HG03342 (cell line): ENCODE measurements at regions not wholly inside any gene's neighbourhood (a gene's known extent, or its start where the extent isn't known, plus 50 kb on each side); places are given as distances from the start of the nearest gene placed in this dataset.
"Not testable (repeated sequence)": the region's sequence is repeated elsewhere in the genome, so short reads cannot be mapped to it uniquely, and the experiment has no call there.

ENCODE experiments used
- ATAC-seq: cut with Tn5 transposase; IDR thresholded peaks from one replicate; pipeline ENCODE4 v1.9.1; 2021; ENCODE audit warnings: mild to moderate bottlenecking, moderate library complexity; ENCODE audit not compliant: unreplicated experiment

DNA sequence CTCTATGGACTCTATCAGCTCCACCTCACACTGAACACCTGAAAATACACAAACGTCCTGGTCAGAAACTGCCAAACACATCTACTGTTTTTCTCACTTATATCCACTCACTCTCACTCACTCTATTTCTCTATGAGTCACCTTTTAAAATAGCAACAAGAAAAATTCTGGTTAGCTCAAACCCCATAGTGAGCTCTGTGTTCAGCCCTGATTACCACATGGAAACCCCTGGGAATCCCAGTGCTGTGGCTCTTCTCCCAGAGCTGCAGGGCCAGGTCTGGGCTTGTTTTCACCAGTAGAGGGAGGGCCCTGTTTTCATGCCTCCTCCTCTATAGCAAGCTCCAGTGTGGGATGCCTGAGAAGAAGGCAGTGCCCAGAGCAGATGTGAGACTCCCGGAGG is 1126.1 kb downstream of the TMEM121 start:
- no peak for ATAC-seq

DNA sequence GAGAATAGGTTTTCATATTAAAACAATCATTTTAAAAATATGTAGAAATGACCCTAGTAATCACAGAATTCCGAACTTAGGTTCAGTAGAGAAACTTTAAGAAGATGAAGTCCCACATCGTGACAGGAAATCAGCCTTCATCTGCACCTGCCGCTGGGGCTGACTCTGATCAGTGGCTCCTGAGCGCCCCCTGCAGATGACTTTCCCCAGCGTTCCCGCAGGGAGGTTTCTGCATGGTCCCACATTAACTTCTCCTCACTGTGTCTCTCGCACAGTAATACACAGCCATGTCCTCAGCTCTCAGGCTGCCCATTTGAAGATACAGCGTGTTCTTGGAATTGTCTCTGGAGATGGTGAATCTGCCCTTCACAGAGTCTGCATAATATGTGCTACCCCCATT is 1131.1 kb downstream of the TMEM121 start:
- ATAC-seq: no peak

DNA sequence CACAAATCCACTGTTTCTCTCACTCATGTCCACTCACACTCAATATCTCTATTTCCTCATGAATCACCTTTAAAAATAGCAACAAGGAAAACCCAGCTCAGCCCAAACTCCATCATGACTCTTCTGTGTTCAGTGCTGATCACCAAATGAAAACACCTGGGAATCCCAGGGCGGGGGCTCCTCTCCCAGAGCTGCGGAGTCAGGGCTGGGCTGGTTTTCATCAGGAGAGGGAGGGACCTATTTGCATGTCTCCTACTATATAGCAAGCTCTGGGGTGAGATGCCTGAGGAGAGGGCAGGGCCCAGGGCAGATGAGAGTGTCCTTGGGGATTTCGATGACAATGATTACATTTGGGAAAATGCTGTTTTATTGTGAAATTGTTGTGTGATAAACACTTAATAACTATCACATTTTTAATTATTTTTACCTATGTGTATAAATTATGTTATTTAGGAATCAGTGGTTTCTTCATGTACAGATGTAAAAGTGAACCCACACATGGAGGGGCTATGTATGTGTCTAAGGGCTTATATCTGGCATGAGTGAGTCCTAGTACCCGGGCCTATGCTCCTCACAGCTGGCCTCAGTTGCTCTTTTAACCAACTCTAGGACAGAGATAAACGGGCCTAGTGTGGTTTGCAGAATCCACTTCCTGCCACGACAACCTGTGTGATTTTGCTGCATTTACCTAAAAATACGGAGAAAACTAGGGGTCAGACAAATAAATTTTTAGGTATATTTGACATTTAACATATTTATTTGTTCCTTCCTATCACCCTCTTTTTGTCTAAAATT is 1131.9 kb downstream of the TMEM121 start:
- not testable (repeated sequence) for ATAC-seq

DNA sequence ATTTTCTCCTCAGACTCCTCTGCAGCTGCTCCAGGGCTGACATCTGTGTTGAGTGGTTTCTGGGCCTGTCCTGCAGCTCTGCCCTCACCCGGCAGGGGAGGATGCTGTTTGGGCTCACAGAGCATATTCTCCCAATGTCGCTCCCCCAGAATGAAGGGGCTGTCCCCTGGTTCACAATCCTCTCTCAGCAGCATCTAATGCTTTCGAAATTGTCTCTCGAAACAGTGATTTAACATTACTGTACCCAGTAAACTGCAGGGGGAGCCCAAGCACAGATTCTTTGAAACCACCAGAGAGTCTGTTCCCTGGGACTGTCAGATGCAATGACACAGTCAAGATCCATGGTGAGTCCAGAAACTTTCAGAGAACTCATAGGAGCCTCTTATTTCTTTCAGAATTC is 1135.2 kb downstream of the TMEM121 start:
- ATAC-seq: peak; percentile 41

DNA sequence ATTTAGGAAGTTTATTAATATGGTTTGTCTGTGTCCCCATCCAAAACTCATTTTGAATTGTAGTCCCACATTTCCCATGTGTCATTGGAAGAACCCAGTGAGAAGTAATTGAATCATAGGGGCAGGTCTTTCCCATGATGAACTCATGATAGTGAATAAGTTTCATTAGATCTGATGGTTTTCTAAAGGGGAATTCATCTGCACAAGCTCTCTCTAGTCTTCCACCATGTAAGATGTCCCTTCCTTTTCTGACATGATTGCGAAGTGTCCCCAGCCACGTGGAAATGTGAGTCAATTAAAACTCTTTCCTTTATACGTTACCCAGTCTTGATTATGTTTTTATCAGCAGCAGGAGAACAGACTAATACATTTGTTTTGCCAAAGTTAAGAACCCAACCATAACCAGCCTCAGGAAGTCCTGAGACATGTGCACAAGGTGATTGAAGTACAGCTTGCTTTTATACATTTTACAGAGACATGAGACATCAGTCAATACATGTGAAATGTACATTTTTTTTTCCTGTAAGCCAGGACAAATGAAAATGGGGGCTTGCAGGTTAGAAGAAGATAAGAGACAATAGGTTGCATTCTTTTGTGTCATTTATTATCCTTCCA is 1136.7 kb downstream of the TMEM121 start:
- ATAC-seq: no peak

DNA sequence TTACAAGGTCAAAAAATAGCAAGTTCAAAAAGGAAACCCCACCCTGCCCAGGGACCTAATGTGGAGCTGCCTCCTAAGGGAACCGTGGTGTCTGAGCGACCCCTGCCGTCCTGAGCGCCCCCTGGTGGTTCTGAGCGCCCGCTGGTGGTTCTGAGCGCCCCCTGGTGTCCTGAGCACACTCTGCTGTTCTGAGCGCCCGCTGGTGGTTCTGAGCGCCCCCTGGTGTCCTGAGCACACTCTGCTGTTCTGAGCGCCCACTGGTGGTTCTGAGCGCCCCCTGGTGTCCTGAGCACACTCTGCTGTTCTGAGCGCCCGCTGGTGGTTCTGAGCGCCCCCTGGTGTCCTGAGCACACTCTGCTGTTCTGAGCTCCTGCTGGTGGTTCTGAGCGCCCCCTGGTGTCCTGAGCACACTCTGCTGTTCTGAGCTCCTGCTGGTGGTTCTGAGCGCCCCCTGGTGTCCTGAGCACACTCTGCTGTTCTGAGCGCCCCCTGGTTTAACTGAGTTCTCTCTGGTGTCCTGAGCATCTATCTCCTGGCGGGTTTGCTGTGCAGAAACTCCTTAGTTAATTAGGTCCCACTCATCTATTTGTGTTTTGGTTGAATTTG is 1137.5 kb downstream of the TMEM121 start:
- peak; percentile 61 for ATAC-seq

DNA sequence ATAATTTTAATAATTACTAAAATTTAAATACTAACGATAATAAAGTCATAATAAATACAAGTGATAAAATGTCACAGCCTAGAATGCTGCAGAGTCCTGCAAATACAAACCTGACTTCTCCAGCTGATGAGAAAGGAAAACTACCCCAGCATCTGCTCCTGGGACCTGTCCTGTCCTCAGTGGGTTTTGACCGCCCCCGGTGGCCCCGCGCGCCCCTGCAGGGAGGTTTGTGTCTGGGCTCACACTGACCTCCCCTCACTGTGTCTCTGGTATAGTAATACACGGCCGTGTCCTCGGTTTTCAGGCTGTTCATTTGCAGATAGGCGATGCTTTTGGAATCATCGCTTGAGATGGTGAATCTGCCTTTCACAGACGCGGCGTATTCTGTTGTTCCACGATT is 1139.4 kb downstream of the TMEM121 start:
- ATAC-seq: no peak

DNA sequence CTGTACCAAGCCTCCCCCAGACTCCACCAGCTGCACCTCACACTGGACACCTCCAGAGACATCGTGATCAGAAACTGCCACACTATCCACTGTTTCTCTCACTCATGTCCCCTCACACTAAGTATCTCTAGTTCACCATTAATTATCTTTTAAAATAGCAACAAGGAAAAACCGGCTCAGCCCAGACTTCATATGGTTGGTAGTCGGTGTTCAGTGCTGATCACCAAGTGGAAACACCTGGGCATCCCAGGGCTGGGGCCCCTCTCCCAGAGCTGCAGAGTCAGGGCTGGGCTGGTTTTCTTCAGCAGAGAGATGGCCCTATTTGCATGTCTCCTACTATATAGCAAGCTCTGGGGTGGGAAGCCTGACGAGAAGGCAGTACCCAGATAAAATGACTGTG is 1140.0 kb downstream of the TMEM121 start:
- no peak for ATAC-seq

DNA sequence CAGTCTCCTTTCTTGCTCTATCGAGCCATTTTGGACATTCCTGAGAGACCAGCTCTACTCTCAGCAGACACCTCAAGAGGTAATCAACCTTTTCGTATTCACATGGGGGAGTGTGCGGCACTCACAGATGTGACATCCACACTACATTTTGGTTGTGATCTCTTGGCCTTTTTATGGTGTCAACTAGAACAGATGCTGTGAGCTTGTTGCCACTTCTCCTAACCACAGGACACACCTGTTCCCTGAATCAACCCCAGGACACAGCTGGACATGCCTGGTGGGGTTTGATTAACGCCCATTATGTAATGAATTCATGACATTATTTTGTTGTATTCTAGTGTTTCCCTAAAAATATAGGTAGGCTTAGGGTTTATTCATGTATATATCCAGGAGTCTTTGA is 1143.6 kb downstream of the TMEM121 start:
- no peak for ATAC-seq

DNA sequence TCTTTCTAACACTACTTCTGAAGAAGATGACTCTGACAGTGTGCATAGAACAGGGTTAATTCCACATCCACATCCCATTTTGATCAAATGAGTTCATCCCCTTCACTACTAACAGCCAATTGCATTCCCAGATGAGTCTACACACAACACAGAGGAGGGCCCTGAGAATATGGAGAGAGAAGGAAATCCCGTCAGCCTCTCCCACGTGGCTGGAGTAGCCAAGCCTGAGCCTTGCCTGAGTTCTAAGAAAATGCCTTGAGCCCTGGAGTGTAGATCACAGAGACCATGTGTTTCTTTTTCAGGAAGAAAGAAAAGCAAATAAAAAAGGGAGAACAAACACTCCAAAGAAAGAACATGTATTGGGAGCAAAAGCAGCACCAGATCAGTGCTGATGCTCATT is 1147.7 kb downstream of the TMEM121 start:
- ATAC-seq: not testable (repeated sequence)

DNA sequence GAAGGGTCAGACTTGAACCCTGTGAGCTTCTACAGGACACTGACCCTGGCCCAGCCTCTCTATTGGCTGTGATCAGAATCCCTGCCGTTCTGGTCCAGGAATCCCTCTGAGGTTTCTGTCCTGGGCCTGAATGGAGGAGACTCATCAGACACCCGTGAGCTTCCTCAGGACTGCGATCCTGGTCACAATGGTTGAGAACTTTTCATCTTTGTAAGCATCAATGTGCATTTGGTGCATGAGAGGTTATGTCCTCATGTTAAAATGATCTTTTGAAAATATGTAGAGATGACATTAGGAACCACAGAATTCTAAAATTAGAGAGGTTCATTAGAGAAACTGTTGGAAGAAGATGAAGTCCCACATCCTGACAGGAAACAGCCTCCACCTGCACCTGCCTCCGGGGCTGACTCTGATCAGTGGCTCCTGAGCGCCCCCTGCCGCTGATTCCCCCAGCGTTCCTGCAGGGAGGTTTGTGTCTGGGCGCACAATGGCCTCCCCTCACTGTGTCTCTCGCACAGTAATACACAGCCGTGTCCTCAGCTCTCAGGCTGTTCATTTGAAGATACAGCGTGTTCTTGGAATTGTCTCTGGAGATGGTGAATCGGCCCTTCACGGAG is 1148.2 kb downstream of the TMEM121 start:
- not testable (repeated sequence) for ATAC-seq

DNA sequence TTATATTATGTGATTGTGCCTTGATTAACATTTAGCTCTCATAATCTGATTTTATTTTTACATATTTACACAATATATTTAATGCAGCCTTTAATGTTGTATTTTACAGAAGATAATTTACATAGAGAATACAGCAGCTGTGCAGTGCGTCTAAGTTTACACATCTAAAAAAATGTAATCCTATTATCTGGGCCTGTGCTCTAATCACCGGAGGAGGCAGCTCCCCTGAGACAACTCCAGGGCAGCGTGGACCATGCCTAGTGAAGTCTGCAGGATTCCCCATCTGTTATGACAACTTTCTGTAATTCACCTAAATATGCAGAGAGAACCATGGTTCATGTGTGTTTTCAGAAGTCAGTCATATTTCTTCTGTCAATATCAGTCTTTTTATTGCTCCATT is 1149.3 kb downstream of the TMEM121 start:
- not testable (repeated sequence) for ATAC-seq

DNA sequence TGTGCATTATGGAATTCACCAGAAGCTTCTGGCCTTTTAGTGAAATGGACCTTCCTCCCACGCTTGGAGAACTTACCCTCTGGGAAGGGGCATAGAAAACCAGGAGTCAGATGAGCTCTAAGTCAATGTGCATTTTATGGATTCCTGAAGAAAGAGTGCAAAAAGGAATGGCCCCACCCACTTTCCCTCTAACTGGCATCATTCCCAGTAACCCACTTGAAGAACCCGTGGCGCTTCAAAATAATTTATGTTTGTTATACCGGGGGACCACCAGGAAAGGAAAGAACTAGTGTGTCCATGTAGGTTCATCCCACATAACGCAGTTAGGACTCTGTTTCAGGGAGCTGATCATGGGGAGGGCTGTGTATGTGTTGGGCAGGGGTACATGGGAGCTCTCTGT is 1153.4 kb downstream of the TMEM121 start:
- no peak for ATAC-seq

DNA sequence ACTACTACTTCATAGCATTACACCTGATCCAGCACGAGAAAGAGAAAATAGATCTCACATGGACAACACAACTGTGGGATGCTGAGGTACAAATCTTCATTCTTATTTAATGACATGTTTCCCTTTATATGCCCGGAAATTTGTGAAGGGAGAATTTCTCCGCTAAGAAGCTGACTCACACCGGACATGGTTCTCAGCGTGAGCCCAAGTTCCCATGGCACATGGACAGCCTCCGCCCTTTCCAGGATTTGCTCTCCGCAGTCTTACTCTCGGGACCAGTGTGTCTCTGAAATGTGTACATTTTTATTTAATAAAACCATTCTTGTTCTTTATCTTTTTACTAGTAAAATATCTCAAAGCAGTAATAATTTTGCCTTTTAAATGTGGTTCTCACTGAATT is 1154.8 kb downstream of the TMEM121 start:
- no peak for ATAC-seq

DNA sequence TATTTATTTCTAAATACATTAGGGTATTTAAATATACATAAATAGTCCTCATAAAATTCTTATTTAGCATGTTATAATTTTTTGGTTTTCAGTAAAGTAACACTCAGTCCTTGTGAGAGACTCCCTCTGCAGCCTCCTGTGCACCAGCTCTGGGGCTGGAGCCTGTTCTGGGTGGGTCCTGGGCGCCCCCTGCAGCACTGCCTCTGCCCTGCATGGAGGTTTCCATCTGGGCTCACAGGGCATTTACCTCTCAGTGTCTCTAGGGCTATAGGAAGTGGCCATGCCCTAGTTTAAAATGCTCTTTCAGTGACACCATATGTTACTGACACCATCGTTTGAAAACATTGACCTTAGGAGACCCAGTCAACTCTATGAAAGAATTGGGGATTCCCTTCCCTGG is 1155.2 kb downstream of the TMEM121 start:
- no peak for ATAC-seq

DNA sequence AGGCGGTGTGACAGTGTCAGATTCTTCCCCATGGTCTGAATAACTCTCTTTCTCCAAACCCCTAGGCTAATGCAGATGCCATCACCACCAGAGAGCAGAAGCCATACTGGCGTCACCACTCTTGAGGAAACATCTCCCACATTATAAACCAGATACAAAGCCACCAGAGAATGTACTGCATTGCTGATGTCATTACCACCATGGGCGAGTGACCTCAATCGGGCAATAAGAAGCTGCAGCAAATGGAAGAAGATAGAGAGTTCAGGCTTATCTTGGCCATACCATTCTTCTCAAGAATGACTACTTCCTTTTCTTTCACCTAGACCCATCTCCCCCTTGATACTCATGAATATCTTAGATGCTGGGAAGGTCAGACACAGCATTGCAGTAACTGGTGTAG is 1157.2 kb downstream of the TMEM121 start:
- ATAC-seq: no peak

DNA sequence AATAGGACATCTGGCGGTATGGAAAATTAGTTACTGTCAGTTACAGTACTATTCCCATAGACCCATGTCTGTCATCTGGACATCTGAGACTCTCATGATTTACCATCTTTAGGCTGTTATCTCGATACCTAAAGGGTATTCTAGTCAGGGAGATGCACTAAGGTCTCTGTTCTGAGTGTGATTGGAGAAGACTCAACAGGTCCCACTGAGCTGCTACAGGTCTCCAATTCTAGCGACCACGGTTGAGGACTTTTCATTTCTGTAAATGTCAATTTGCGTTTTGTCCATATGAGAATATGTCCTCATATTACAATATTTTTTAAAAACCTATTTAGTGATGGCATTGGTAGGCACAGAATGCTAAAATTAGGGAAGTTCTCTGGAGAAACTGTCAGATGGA is 1160.2 kb downstream of the TMEM121 start:
- ATAC-seq: no peak

DNA sequence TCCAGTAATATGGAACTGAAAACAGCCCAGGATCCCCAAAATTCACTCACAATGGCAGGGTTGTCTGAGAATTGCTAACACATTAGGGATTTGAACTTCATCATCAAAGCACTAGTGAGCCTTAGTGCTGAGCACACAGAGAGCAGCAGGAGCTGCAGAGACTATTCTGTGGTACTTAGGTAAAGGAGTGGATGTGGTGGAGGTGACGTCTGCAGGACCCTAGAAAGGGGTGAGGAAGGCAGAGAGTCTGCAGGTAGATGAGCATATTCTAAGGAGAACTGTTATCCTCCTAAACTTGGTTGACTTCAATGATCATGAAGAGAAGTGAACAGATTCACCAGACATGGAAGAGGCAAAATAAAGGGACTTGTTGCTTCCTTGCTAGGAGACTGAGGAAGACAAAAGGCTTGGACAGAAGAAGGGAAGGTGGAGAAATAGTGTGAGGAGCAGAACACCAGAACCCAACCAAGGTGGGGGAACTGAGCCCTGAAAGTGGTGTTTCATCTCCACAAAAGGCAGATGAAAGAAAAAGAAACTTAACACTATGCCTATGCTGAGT is 1164.0 kb downstream of the TMEM121 start:
- no peak for ATAC-seq

DNA sequence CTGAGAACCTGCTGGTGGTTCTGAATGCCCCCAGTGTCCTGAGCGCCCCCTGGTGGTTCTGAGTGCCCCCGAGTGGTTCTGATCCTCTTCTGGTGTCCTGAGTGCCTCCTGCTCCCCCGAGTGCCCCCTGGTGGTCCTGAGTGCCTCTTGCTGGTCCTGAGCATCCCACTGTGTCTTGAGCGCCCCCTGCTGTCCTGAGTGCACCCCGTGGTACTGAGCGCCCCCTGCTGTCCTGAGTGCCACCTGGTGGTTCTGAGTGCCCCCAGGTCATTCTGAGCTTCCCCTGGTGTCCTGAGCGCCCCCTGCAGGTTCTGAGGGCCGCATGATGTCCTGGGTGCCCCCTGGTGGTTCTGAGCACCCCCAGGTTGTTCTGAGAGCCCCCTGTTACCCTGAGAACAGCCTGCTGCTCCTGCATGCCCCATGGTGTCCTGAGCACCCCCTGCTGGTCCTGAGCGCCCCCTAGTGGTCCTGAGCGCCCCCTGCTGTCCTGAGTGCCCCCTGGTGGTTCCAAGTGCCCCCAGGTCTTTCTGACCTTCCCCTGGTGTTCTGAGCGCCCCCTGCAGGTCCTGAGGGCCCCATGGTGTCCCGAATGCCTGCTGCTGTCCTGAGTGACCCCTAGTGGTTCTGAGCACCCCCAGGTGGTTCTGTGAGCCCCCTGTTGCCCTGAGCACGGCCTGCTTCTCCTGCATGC is 1165.4 kb downstream of the TMEM121 start:
- ATAC-seq: peak; percentile 68

DNA sequence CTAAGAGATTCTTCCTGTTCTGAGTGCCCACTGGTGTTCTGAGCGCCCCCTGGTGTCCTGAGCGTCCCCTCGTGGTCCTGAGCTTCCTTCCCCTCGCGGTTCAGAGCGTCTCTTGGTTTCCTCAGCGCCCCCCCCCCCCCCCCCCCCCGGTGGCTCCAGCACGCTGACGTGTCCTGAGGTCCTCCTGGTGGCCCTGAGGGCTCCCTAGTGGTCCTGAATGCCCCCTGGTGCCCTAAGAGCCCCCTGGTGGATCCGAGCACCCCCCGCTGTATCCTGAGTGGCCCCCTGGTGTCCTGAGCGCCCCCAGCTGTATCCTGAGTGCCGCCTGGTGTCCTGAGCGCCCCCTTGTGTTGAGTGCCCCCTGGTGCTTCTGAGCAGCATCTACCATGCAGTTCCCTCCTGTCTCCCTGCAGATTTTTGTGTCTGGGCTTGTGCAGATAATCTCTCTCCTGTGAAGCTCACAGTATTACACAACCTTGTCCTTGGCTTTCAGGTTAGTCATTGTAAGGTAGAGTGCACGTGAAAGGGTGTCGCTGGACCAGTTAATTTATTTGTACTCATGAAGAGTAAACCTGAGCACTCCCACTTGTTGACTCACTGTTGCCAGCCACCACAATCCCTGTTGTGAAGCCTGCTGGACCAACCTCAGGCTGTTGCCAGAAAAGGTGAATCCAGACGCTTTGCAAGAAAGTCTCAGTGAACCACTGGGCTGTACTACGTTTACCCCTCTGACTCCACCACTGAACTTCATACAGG is 1168.4 kb downstream of the TMEM121 start:
- peak; percentile 63 for ATAC-seq
